Eye (tissue), 1 donor: ENCODE measurements at regions not wholly inside any gene's neighbourhood (a gene's known extent, or its start where the extent isn't known, plus 50 kb on each side); places are given as distances from the start of the nearest gene placed in this dataset.

Experiments
- DNase-seq: peaks from one replicate; pipeline ENCODE4 v3.0.0-alpha.2; 2015

DNA sequence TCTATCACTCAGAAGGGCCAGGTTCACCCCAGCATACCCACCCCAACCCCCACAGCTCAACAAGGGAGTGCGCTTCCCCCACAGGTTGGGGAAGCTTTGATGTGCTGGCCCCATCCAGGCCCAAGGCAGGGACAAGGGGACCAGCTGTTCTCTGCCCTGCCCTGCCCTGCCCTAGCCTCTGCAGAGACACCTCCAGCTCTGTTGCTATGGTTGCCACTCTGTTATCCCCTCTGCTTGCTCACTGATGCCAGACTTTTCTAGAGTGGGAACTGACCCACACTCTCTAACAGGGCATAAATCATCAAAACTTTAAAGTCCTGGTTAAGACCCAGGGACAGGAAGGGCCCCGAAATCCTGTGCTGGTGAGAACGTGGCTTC lies 50.4 kb upstream of the ENPP7 start:
- no peak for DNase-seq

DNA sequence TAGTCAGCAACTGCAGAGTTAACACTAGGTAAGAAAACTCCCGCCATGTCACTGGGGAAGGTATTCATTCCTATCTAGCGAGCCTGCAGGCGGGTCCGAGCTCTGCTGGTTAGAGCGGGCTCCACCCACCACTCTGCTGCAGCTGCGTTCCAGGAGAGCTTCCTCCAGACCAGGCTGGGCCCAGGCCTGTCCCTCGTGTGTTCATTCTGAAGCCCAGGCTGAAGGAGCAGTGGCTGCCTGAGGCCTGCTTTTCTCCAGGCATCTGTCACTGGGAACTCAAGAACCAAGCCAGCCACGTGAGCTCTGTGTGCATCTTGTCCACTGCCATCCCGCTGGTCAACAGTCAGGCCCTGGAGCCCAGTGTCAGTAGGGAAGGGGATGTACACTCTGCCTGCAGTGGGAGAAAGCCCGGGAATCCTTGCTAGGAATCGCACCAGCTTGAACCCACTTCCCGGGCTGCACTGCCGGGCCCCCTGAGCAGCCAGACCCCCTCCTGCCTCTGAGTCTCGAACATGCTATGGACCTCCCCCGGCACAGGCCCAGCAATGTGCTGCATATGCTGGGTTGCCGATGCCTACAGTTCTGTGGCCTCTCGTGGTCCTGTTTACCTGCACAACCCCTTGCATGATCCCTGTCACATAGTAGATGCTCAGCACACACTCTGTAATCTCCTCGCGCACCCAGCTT lies 51.0 kb upstream of the ENPP7 start:
- DNase-seq = no peak

DNA sequence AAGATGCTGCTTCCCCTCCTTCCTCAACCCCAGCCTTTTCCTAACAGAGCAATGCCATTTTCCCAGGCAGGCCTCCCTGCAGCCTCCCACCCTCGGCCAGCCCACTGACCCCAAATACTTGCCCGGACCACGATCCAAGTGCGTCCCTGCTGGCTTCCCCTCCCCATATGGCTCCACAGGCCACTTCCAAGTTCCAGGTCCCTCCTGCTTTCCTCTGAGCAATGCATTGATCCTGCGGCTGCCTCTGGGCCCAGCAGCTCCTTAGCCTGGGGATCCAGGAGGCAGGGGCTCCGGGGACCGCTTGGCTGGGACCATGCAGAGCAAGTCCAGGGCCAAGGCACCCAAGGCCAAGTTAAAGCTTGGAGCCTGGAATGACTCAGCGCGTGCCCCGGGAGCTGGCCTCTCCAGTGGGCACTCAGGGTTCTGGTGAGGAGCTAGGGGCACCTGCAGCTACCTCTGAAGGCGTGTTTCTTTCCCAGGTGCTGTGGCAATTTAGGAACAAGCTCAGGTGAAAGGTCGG lies 51.9 kb upstream of the ENPP7 start:
- no peak for DNase-seq

DNA sequence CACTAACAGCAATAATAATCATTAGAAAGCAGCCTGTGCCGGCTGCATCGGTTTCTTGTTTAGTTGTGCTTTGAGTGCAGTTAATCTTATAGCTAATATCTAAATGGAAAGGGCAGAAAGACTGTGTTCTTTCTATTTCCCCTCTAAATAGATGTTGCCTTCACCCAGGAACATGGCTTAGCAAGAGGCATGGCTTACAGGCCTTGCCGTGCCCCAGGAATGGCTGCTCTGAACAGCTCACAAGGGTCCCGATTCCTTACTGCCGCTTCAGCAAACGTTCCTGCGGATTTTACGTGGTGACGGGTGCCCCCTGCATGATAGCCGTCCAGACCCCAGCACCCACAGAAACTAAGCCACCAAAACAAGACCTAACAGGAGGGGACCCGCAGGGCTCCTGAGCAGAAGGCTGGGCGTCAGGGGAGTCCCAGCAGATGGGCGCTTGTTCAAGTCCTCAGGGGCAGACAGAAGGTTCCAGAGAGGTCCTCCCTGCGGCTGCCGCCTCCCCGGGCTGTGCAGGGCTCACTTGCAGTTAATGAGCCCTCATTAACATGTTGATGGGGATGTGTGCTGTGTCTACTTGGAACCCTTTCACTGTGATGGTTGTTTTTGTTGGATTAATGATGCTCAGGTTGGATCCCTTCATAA lies 52.5 kb upstream of the ENPP7 start:
- no peak for DNase-seq

DNA sequence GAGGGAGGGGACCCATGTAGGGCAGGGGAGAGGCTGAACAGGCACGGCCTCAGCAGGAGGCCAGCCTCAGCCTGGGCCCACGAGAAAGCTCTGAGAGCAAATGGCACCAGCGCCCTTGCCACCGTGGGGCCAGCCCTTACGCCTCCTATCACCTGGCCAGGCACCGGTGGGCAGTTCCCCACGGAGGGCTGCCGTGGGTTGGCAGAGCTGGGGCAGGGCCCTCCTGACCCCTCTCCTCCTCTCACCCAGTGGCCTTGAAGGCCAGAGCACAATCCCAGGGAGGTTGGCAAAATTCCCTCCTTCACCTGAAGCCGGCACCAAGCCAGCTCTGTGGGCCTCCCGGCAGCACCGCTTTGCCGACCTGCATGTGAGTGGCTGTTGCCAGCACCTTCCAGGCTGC lies 53.1 kb upstream of the ENPP7 start:
- DNase-seq = no peak

DNA sequence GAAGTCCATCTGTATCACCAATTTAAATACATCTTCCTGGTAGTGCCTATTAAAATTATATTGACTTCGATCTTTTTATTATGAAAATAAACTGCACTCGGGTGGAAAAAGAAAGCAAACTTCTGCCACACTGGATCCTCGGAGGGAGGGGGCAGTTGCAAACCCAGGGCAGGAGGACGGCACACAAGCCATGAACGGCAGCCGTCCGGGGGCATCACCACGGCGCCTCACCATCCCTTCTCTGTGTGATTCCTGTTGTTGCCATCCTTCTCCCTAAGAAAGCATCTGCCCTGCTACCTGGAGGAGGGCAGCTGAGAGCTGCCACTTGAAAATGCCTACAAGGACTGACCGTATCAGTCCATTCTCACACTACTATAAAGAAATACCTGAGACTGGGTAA lies 53.9 kb upstream of the ENPP7 start:
- no peak for DNase-seq

DNA sequence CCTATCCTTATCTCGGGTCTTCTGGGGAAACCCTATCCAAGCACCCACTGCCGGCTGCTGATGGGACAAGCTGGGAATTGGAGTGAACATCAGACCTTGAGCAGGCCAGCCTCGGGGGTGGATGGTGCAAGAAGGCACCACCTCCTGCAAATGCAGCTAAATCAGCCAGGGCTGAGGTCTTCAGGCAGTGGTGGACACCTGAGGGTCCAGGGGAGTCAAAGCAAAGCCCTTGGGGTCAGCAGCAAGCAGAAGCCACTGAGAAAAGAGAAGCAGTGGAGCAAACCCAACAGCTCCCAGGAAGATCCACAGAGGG lies 55.4 kb upstream of the ENPP7 start:
- no peak for DNase-seq

DNA sequence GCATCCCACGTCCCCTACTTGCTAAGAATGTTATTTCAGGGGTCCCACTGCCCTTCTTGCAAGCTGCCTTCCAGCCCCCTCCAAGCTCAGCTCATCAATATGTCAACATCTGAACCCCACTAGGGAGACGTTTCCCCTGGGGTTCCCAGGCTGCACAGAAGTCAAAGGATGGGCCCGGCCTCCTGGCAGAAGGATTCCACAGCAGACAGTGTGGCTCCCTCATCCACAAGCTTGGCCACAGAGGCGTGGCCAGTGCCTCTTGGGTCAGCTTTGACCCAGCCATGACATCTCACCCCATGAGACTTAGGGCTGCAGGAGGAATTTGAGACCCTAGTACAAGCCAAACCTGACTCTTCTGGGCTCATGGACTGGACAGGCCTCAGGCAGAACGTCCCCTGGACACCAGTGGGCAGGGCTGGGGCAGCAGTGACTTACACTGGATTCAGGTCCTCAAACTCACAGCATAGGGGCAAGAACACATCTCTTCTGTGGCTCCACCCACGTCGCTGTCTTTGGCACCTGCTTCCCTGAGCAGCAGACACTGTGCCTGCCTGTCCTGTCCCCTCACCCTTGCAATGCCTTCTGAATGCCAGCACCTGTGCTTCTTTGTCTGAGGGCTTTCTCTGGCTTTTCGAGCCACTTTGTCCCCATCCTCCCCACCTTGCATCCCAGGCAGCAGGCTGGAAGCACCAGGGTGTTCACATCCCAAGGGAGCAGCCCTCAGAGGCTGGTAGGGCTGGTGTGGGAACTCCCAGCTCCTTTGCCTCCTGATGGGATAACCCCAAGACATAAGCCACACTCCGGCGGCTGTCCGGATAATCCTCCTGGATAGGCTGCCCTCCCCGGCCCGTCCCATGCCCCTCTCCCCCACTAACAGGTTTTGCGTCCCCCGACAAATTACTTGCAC lies 56.0 kb upstream of the ENPP7 start:
- DNase-seq = no peak

DNA sequence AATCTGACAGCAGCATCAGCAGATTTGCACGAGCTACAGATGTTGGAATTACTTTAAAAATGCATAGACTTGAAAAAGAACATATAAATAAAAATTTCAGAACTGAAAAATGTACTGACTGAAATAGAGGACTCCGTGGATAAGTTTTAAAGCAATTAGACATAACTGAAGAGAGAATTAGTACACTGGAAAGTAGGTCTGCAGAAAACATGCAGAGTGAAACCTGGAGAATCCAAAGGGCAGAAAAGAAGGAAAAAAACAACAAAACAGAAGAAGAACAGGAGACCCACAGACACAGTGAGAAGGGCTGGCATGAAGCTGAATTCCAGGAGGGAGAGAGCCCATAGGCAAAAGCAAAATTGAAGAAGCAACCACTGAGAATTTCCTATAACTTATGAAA lies 57.2 kb upstream of the ENPP7 start:
- DNase-seq = no peak

DNA sequence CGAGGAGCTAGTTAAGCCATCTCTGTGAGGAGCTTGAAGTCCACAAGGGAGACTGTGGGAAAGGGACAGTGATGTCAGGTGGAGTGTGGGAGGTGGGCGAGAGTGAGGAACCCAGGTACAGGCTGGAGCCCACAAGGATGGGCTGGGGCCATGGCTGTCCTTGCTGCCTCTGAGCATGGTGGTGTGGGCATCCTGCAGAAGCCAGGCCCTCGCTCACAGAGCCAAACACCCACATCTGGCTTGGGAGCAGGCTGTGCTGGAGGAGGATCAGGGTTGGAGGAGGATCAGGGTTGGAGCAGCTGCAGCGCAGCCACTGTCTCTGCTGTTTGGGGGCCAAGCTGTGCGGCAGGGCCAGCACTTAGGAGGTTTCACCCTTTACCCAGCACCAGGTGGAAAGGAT lies 58.2 kb upstream of the ENPP7 start:
- no peak for DNase-seq

DNA sequence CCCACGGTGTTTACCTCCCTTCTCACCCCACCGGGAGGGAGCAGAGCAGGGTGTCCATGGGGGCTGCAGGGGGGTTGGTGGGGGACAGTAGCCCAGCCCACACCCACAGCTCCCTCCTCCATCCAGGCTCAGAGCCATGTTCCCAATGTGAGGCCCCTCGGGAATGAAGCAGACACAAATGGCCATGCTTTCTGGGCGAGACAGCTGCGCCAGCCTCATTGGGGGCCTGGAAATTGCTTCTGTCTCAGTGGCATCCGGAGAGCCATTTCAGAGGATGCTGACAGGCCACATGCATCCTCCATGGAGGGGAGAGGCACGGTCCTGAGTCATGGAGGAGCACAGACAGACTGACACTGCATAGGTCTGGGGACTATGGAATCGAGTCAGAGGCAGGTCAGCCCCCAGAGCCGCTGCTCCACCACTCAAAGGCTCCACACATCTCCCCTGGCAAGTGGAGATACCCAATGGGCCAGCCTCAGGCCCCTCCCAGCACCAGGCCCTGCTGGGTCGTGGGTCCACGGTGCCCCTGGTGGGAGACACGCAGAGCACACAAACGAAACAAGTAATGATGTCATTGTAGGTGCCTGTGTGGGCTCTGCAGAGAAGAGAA lies 59.6 kb upstream of the ENPP7 start:
- peak; percentile 85 for DNase-seq

DNA sequence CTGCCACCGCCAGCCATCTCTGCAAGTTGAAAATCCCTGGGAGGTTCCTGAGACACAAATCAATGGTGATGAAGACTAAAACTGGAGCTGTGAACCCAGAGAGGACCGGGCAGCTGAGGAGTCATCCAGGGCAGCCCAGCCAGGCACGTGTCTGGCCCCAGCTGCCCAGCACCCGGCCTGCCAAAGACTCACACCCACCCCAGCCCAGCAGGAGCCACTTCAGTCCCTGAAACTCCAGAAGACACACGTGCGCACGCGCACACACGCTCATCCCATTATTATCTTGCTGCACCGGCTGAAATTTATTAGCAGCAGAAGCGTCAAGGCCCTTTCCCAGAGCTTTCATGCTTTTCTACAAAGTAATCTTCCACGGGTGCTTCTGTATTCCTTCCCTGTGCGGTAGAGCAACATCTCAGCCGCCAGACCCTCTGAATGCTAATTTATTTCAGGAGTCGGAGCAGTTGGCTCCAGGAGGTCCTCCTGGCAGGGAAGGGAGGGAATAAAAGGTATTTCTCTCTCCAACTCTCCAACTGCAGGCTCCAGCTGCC lies 59.8 kb upstream of the RBFOX3 start:
- peak; percentile 71 for DNase-seq

DNA sequence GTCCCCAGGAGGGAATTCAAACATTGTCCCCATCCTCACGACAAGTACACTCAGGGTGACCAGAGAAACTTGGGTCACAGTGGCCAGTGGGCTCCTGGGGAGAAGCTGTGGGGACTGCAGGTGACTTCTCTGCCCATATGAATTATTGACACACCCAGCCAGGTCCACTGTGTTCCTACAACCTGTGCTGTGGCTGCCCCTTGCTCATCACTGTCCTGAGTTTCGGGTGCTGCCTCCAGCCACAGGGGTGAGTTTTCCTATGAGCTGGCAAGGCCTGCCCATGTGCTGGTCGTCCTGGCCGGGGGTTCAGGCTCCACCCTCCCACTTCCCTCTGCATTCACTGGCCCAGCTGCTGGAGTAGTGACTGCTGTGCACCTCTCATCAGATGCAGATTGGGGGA lies 59.0 kb upstream of the RBFOX3 start:
- no peak for DNase-seq

DNA sequence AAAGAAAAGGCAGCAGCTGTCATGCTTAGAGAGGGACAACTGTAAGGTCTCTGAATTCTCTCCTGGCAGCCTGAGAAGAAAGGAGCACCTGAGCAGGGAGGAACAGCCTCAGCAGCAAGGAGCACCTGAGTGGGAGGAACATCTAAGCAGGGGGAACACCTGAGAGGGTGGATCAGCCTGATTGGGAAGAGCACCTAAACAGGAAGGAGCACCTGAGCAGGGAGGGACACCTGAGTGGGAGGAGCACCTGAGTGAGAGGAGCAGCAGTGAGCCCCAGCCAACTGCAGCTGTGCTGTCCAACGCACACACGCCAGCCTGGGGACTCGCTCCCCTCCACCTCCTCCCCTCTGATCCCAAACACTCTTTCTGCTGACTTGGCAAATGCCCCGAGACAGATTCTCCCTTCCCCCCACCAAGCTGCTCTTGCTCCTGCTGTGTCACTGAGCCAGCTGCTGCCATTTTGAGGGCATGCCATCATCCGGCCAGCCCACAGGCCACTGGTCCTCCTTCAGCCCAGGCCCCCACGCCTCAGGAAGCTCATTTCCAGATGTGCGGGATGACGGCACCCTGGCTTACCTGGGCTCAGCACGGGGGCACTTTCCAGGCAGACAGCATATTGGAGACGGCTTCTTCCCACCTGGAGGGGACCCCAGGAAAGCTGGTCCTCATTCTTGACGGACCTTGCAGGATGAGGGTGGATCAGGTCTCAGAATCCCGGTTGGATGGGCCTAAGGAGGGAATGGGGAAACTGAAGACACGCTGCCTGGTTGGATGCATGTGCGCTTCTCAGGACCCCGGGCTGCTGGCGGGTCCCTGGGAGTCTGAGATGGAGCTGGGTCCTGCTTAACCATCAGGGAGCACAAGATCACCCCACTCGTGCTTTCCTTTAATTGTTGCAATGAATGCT lies 57.7 kb upstream of the RBFOX3 start:
- DNase-seq = peak; percentile 77

DNA sequence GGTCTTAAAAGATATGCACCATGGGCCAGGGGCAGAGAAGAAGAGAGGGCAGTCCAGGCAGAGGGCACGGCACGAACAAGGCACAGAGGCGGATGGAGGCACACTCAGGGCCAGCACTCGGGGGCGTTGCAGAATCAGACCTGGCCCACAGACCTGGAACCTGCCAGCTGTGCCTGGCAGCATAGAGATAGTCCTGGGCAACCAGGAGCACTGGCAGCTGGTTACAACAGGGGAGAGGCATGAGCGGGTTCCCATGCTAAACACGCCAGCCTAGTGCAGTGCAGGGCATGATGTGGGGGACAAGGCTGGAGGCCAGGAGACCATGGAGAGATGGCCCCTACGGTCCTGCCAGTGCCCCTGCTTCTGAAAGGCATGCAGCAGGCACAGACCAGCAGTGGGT lies 56.9 kb upstream of the RBFOX3 start:
- DNase-seq = no peak

DNA sequence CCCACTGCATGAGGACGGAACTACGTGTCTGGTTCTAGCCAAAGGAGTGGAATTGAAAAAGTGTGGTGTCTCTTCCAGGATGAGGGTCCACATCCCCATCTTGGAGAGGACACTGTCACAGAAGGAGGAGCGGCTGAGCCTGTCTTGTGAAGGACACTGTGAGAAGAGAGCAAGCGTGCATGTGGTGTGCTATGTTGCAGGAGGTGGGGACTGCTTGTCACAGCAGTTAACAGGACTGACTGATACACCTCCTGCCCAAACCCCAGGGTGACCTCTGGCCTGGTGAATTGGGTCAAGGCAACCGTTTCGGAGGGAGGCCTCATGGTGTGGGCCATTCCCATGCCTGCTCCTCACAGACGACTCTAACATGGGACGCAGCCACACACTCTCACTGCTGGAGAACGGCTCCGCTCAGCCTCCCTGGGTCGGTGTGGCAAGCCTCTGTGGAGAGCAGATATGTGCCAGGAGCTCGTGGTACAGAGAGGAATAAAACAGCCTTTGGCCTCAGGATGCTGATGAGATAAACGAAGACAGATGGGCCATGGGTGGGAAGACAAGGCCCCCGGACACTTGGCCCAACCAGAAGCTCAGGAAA lies 56.4 kb upstream of the RBFOX3 start:
- DNase-seq = no peak

DNA sequence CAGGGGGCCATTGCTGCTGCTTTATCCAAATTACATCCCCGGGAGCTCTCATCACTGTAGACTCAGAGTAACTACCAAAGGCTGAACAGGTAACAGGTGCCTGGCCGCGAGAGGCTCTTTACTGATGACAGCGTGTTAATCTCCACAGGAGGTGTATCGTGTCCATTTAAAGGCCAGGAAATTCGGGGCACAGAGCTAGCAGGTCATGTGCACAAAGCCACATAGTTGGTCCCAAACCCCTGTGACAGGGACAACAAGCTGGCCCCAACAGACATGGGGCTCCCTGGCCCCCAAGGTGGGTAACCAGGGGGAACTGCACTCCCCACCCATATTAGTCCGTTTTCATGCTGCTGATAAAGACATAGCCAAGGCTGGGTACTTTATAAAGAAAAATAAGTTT lies 55.3 kb upstream of the RBFOX3 start:
- DNase-seq = no peak

DNA sequence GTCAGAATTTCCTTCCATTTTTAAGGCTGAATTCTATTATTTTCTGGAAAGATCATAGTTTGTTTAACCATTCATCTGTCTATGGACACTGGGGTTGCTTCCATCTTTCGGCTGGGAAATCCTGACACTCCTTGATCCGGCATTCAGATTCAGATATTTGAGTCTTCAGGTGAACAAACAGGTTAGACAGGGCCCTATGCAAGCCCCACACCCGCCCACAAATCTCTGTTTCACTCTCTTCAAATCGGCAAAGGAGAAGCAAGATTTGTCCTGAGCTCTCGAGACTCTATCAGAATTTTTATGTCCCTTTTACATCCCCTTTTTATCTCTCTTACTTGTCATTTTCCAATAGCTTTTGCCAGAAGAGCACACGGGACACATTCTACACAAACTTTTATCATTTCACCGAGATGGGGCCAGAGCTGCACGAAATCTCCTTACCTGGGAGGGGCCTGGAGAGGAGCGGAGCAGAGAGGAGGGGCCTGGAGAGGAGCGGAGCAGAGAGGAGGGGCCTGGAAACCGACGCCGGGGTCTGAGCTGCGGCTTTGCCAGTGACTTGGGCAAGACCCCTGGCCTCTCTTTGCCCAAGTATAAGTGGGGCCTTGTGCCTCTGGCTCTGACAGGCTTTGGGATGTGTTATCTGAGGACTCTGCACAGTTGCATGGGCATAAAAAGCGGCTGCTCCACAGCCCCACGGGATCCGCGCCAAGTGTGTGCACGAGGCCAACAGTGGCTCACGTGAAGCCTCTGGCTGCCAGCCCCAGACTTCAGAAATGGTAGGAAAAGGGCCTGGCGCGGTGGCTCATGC lies 54.3 kb upstream of the RBFOX3 start:
- peak; percentile 61 for DNase-seq

DNA sequence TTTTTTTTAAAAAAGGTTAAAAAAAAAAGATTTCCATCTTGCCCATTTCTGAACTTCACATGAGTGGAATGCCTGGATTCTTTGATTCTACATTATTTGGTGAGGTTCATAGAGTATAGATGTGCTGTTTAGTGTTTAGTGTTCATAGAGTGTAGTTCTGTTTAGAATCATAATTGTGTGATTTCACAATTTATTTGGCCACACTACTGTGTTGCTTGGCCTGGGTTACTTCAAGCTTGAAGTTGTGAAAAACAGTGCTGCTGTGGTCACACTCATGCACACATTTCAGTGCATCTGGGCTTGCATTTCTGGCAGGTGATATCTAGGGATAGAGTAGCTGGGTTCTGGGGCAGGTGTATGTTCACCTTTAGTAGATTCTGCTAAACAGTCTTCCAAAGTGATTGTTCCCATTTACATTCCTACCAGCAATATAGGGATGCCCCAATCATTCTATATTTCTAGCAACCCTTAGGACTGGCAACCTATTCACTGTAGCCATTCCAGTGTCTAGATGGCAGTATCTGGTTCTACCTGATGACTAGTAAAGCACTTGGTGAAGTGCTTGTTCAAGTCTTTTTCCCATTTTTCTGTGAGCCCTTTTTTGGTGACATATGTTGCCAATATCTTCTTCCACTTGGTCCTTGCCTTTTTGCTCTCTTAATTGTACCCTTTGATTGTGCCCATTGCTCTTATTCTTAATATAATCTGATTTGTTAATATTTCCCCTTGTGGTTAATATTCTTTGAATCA lies 50.6 kb upstream of the RBFOX3 start:
- DNase-seq = no peak
